ENCODE measurements at regions not wholly inside any gene's neighbourhood (a gene's known extent, or its start where the extent isn't known, plus 50 kb on each side); places are given as distances from the start of the nearest gene placed in this dataset.
"Not testable (repeated sequence)": the region's sequence is repeated elsewhere in the genome, so short reads cannot be mapped to it uniquely, and the experiment has no call there.

DNA sequence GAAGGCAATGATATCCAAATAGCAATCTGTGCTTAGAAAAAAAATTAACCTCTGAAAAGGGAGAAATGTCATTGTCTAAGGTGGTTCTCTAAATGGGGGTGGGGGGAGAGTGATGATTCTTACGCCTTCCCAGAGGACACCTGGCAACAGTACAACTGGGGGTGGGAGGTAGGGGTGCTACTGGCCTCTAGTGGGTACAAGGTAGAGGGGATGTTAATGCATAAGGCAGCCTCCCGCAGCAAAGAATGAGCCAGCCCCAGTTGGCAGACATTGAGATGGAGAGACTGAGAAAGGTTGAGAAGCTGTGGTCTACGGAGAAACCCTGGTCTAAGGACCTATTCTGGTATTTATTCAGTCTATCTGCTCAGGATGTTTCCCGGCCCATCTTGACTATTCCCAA lies 472.2 kb upstream of the RUNX1 start:
- ATAC-seq (no peak), DNase-seq (no peak)
- Histone ChIP-seq H3K4me3 (no peak overlapping the region), H3K27me3 (no peaks in the 10 kb centered on the region), H3K27ac (no peak overlapping the region), H3K9me3 (no peaks in the 10 kb centered on the region), H3K36me3 (no peaks in the 10 kb centered on the region), H3K4me1 (no peaks in the 10 kb centered on the region)
- intact Hi-C loops (cut with DNase I; ENCODE audit: low total_unique reads) (no loop called here), in situ Hi-C loops (cut with MboI; ENCODE audit: low sequenced_read_pairs in 4 of 4) (no loop called here)
- TF ChIP-seq POLR2A (IDR thresholded peaks at IDR 0.05) = no peak
- TF ChIP-seq CTCF (IDR thresholded peaks at IDR 0.05 in 4 of 5, conservative IDR thresholded peaks at IDR 0.05 in 1 of 5) = no peak

GRCh38 chr21:35520856-35521255 lies 471.8 kb upstream of the RUNX1 start:
- H3K4me1 ChIP-seq = no peaks in the 10 kb centered on the region
- H3K4me3 ChIP-seq = no peak overlapping the region
- TF ChIP-seq CTCF (IDR thresholded peaks at IDR 0.05 in 4 of 5, conservative IDR thresholded peaks at IDR 0.05 in 1 of 5) = no peak
- no peak for ATAC-seq
- intact Hi-C loops (cut with DNase I; ENCODE audit: low total_unique reads) (no loop called here), in situ Hi-C loops (cut with MboI; ENCODE audit: low sequenced_read_pairs in 4 of 4) (no loop called here)
- no peak overlapping the region for H3K27ac ChIP-seq
- H3K27me3 ChIP-seq = no peaks in the 10 kb centered on the region
- H3K36me3 ChIP-seq = no peaks in the 10 kb centered on the region
- no peak for DNase-seq
- H3K9me3 ChIP-seq = no peaks in the 10 kb centered on the region

DNA sequence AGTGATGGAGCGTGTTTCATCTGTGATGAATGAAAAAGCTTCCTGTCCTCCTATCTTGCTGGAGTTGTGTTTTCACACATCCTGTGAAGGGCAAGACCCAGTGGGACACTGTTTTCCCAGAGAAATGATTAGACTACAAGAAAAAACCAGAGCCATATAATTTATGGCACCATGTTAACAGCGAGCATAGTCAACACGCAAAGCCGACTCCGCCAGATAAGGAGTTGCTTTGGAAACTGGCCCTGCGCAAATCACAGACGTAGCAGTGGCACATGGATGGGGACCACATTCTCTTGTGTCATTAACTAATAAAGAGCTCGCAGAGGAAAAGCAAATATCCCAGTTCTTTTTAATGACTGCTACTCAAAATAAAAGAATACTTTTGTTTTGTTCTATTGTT lies 471.2 kb upstream of the RUNX1 start:
- no peak overlapping the region for H3K27ac ChIP-seq
- intact Hi-C loops (cut with DNase I; ENCODE audit: low total_unique reads) (no loop called here), in situ Hi-C loops (cut with MboI; ENCODE audit: low sequenced_read_pairs in 4 of 4) (no loop called here)
- no peaks in the 10 kb centered on the region for H3K27me3 ChIP-seq
- no peaks in the 10 kb centered on the region for H3K36me3 ChIP-seq
- no peaks in the 10 kb centered on the region for H3K4me1 ChIP-seq
- no peak for DNase-seq
- ATAC-seq = no peak
- H3K4me3 ChIP-seq = no peak overlapping the region
- no peaks in the 10 kb centered on the region for H3K9me3 ChIP-seq
- TF ChIP-seq POLR2A (IDR thresholded peaks at IDR 0.05) = no peak
- no peak for TF ChIP-seq CTCF (IDR thresholded peaks at IDR 0.05 in 4 of 5, conservative IDR thresholded peaks at IDR 0.05 in 1 of 5)

- Histone ChIP-seq H3K4me1 (no peaks in the 10 kb centered on the region), H3K27me3 (no peaks in the 10 kb centered on the region), H3K36me3 (no peaks in the 10 kb centered on the region), H3K9me3 (no peaks in the 10 kb centered on the region), H3K27ac (no peak overlapping the region), H3K4me3 (no peak overlapping the region)
- ATAC-seq (no peak), DNase-seq (no peak)
- no peak for TF ChIP-seq CTCF (IDR thresholded peaks at IDR 0.05 in 4 of 5, conservative IDR thresholded peaks at IDR 0.05 in 1 of 5)
- TF ChIP-seq POLR2A (IDR thresholded peaks at IDR 0.05) = no peak
- in situ Hi-C loops (cut with MboI; ENCODE audit: low sequenced_read_pairs in 4 of 4) = no loop called here
- intact Hi-C loops (cut with DNase I; ENCODE audit: low total_unique reads) = no loop called here
These were observed 468.8 kb upstream of the RUNX1 start for GRCh38 chr21:35517865-35518264.

- H3K36me3 ChIP-seq; DNase-seq; in situ Hi-C loops (cut with MboI; ENCODE audit: low sequenced_read_pairs in 4 of 4); H3K4me1 ChIP-seq; H3K27me3 ChIP-seq; H3K9me3 ChIP-seq; ATAC-seq; H3K4me3 ChIP-seq; H3K27ac ChIP-seq; intact Hi-C loops (cut with DNase I; ENCODE audit: low total_unique reads): not testable (repeated sequence)
These were observed 467.2 kb upstream of the RUNX1 start for GRCh38 chr21:35516292-35516691.
